ENCODE measurements at regions not wholly inside any gene's neighbourhood (a gene's known extent, or its start where the extent isn't known, plus 50 kb on each side); places are given as distances from the start of the nearest gene placed in this dataset.

DNA sequence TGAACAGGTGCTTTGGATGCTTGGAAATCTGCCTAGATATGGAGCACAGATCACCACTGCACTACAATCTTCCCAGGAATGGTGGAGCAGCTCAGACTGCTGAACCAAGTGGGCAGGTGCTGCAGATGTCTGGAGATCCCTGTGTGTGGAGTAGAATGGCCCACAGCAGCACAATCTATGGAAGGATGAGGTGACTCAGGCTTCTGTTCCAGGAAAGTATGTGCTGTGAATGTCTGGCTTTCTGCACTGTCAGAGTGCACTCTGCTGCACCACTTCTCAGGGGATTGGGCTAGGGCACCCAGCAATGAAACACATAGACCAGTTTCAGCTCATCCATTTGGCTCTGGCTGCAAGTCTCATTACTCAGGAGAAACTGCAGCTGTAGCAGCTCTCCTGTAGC lies 865.4 kb upstream of the NXPH2 start:
- Histone ChIP-seq H3K9me3 (no peaks in the 10 kb centered on the region), H2AFZ (ENCODE audit: low read depth) (no peak overlapping the region), H3K9me2 (no peaks in the 10 kb centered on the region), H4K20me1 (ENCODE audit: insufficient read depth) (no peaks in the 10 kb centered on the region), H3K4me2 (no peak overlapping the region), H3K4me1 (ENCODE audit: control insufficient read depth in 1 of 2, insufficient read depth in 2 of 2, low read depth in 1 of 2, low read length in 1 of 2) (no peaks in the 10 kb centered on the region), H3F3A (replicated peaks; ENCODE audit: insufficient read depth) (no peaks in the 10 kb centered on the region), H3K9ac (no peak overlapping the region), H3K27me3 (ENCODE audit: insufficient read depth) (no peaks in the 10 kb centered on the region), H3K27ac (ENCODE audit: low read depth in 2 of 2, low read length in 1 of 2) (no peak overlapping the region), H3K4me3 (ENCODE audit: low read depth in 2 of 2, low read length in 1 of 2) (no peak overlapping the region), H3K36me3 (replicated peaks in 1 of 2; ENCODE audit: control insufficient read depth in 1 of 2, insufficient read depth in 2 of 2, low read length in 1 of 2) (no peaks in the 10 kb centered on the region), H3K79me2 (ENCODE audit: insufficient read depth) (no peaks in the 10 kb centered on the region)
- ChIA-PET CTCF (no interaction called here), POLR2A (no interaction called here)
- TF ChIP-seq EZH2phosphoT487 (IDR thresholded peaks at IDR 0.05; ENCODE audit: borderline replicate concordance, low read depth) = no peak
- no peak for TF ChIP-seq PBX3 (IDR thresholded peaks at IDR 0.05)
- no peak for TF ChIP-seq RXRA (IDR thresholded peaks at IDR 0.05; ENCODE audit: borderline replicate concordance, low read depth)
- no peak for TF ChIP-seq GABPA (IDR thresholded peaks at IDR 0.05; ENCODE audit: low read depth)
- TF ChIP-seq FOXM1 (IDR thresholded peaks at IDR 0.05; ENCODE audit: low read depth) = no peak
- no peak for TF ChIP-seq EP300 (IDR thresholded peaks at IDR 0.05; ENCODE audit: borderline replicate concordance in 1 of 2, low read depth in 1 of 2, low read length in 1 of 2)
- TF ChIP-seq CTCF (IDR thresholded peaks at IDR 0.05) = no peak
- TF ChIP-seq POLR2AphosphoS5 (IDR thresholded peaks at IDR 0.05; ENCODE audit: low read depth, low read length) = no peak
- TF ChIP-seq, protein P1, sequence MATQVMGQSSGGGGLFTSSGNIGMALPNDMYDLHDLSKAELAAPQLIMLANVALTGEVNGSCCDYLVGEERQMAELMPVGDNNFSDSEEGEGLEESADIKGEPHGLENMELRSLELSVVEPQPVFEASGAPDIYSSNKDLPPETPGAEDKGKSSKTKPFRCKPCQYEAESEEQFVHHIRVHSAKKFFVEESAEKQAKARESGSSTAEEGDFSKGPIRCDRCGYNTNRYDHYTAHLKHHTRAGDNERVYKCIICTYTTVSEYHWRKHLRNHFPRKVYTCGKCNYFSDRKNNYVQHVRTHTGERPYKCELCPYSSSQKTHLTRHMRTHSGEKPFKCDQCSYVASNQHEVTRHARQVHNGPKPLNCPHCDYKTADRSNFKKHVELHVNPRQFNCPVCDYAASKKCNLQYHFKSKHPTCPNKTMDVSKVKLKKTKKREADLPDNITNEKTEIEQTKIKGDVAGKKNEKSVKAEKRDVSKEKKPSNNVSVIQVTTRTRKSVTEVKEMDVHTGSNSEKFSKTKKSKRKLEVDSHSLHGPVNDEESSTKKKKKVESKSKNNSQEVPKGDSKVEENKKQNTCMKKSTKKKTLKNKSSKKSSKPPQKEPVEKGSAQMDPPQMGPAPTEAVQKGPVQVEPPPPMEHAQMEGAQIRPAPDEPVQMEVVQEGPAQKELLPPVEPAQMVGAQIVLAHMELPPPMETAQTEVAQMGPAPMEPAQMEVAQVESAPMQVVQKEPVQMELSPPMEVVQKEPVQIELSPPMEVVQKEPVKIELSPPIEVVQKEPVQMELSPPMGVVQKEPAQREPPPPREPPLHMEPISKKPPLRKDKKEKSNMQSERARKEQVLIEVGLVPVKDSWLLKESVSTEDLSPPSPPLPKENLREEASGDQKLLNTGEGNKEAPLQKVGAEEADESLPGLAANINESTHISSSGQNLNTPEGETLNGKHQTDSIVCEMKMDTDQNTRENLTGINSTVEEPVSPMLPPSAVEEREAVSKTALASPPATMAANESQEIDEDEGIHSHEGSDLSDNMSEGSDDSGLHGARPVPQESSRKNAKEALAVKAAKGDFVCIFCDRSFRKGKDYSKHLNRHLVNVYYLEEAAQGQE (IDR thresholded peaks at IDR 0.05; ENCODE audit: low read depth, low read length) = no peak
- no peak for TF ChIP-seq JUND (IDR thresholded peaks at IDR 0.05)
- TF ChIP-seq CHD2 (IDR thresholded peaks at IDR 0.05; ENCODE audit: low read length, partially characterized antibody) = no peak
- TF ChIP-seq TEAD4 (IDR thresholded peaks at IDR 0.05; ENCODE audit: borderline replicate concordance, insufficient read depth) = no peak
- TF ChIP-seq, protein P2, sequence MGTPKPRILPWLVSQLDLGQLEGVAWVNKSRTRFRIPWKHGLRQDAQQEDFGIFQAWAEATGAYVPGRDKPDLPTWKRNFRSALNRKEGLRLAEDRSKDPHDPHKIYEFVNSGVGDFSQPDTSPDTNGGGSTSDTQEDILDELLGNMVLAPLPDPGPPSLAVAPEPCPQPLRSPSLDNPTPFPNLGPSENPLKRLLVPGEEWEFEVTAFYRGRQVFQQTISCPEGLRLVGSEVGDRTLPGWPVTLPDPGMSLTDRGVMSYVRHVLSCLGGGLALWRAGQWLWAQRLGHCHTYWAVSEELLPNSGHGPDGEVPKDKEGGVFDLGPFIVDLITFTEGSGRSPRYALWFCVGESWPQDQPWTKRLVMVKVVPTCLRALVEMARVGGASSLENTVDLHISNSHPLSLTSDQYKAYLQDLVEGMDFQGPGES (IDR thresholded peaks at IDR 0.05; ENCODE audit: low read depth, low read length) = no peak
- no peak for TF ChIP-seq GATA2 (CRISPR knock-in tag; IDR thresholded peaks at IDR 0.05)
- TF ChIP-seq RAD21 (IDR thresholded peaks at IDR 0.05; ENCODE audit: low read length) = no peak
- TF ChIP-seq TCF12 (IDR thresholded peaks at IDR 0.05) = no peak
- TF ChIP-seq MXI1 (IDR thresholded peaks at IDR 0.05; ENCODE audit: low read depth, low read length) = no peak
- no peak for TF ChIP-seq USF1 (IDR thresholded peaks at IDR 0.05; ENCODE audit: borderline replicate concordance, low read depth)
- no peak for TF ChIP-seq MEF2A (IDR thresholded peaks at IDR 0.05; ENCODE audit: borderline replicate concordance, low read depth)
- no peak for TF ChIP-seq FOSL2 (IDR thresholded peaks at IDR 0.05; ENCODE audit: borderline replicate concordance, low read depth)
- no peak for DNase-seq

All from SK-N-SH (cell line).